SU-DHL-6 (cell line): ENCODE measurements at regions not wholly inside any gene's neighbourhood (a gene's known extent, or its start where the extent isn't known, plus 50 kb on each side); places are given as distances from the start of the nearest gene placed in this dataset.

Source experiments
- CTCF ChIP-seq: fragments of 200-600 bp; sonication (generic); IDR thresholded peaks from one replicate; pipeline ENCODE4 v1.5.1; 2017; ENCODE audit warnings: antibody characterized with exemption, mild to moderate bottlenecking, low read length, moderate library complexity; ENCODE audit not compliant: insufficient read depth, poor library complexity, severe bottlenecking
- EZH2phosphoT487 ChIP-seq: fragments of 200-600 bp; sonication (generic), shearing (Covaris generic); conservative IDR thresholded peaks from 2 replicates; pipeline ENCODE4 v1.6.1; 2018; ENCODE audit warnings: mild to moderate bottlenecking, antibody characterized with exemption, low read length, moderate library complexity, mixed read lengths

DNA sequence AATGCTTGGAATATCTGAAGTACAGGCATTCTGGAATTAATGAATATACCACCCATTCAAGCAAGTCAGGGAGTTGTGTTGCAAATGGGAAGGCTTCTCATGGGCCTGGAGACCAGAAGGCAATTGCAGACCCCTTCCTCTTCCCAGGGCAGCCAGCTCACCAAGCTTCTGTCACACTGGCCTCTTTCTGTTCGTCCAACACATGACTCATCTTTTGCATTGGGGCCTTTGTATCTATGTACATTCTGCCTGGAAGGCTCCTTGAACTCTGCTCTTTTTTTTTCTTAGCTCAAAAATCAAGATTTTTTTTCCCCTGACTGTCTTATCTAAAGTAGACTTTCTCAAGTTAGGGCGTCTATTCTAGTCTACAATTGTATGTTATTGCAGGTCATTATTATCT, 132.9 kb upstream of the MYLIP start:
- TF ChIP-seq CTCF (no peak), EZH2phosphoT487 (no peak)
